HepG2 (cell line): ENCODE measurements at regions not wholly inside any gene's neighbourhood (a gene's known extent, or its start where the extent isn't known, plus 50 kb on each side); places are given as distances from the start of the nearest gene placed in this dataset.

ENCODE experiments used
- DR1 ChIP-seq: sonication (generic); formaldehyde crosslinking; IDR thresholded peaks from 2 replicates; pipeline ENCODE4 v1.8.0; 2021; ENCODE audit warnings: mild to moderate bottlenecking, missing genetic modification reagents, inconsistent platforms
- EZH2 ChIP-seq: conservative IDR thresholded peaks from 2 replicates; pipeline ENCODE4 v1.6.1; 2012; ENCODE audit warnings: mild to moderate bottlenecking, low read depth, low read length, moderate library complexity
- HIVEP1 ChIP-seq: sonication (generic); formaldehyde crosslinking; IDR thresholded peaks from 2 replicates; pipeline ENCODE4 v1.4.0; 2020; ENCODE audit warnings: mild to moderate bottlenecking, missing genetic modification reagents
- KLF13 ChIP-seq: sonication (generic); formaldehyde crosslinking; IDR thresholded peaks from 2 replicates; pipeline ENCODE4 v1.4.0; 2020; ENCODE audit warnings: mild to moderate bottlenecking, missing genetic modification reagents
- MEF2D ChIP-seq: sonication (generic); formaldehyde crosslinking; IDR thresholded peaks from 2 replicates; pipeline ENCODE4 v1.5.1; 2020; ENCODE audit warnings: mild to moderate bottlenecking, missing genetic modification reagents
- MEIS1 ChIP-seq: sonication (generic); formaldehyde crosslinking; IDR thresholded peaks from 2 replicates; pipeline ENCODE4 v1.9.0; 2021; ENCODE audit warnings: mild to moderate bottlenecking, missing genetic modification reagents, moderate library complexity, borderline replicate concordance
- NONO ChIP-seq, 2 experiments: fragments of 450-650 bp in 1 of 2; sonication (generic) in 1 of 2; formaldehyde crosslinking in 1 of 2; IDR thresholded peaks in 1 of 2; conservative IDR thresholded peaks in 1 of 2; 2 replicates each; pipeline versions ENCODE4 v1.6.1 to v1.8.0; 2017 to 2022; ENCODE audit warnings: mild to moderate bottlenecking in 1 of 2, missing genetic modification reagents in 1 of 2, moderate library complexity in 1 of 2
- PCBP2 ChIP-seq: fragments of 200-400 bp; formaldehyde crosslinking; optimal IDR thresholded peaks from 2 replicates; pipeline ENCODE3; 2018; ENCODE audit warnings: low read length, low read depth; ENCODE audit not compliant: poor library complexity, severe bottlenecking
- POGZ ChIP-seq: sonication (generic); formaldehyde crosslinking; IDR thresholded peaks from 2 replicates; pipeline ENCODE4 v1.4.0; 2020; ENCODE audit warnings: mild to moderate bottlenecking, missing genetic modification reagents
- POLR2AphosphoS5 ChIP-seq: IDR thresholded peaks from 2 replicates; pipeline ENCODE4 v1.6.1; 2012; ENCODE audit warnings: low read depth, low read length
- REXO4 ChIP-seq: sonication (generic); formaldehyde crosslinking; IDR thresholded peaks from 2 replicates; pipeline ENCODE4 v1.8.0; 2022; ENCODE audit warnings: missing genetic modification reagents, mild to moderate bottlenecking, borderline replicate concordance
- SALL2 ChIP-seq: sonication (generic); formaldehyde crosslinking; IDR thresholded peaks from 2 replicates; pipeline ENCODE4 v1.8.1; 2023; ENCODE audit warnings: mild to moderate bottlenecking, missing genetic modification reagents, inconsistent platforms
- SETDB1 ChIP-seq: sonication (generic); formaldehyde crosslinking; IDR thresholded peaks from 2 replicates; pipeline ENCODE4 v1.5.1; 2020; ENCODE audit warnings: missing genetic modification reagents, mild to moderate bottlenecking, borderline replicate concordance
- TEAD3 ChIP-seq: optimal IDR thresholded peaks from 2 replicates; pipeline ENCODE3; 2016; ENCODE audit warnings: borderline replicate concordance
- TEF ChIP-seq: sonication (generic); formaldehyde crosslinking; IDR thresholded peaks from 2 replicates; pipeline ENCODE4 v1.5.0; 2020; ENCODE audit warnings: missing genetic modification reagents
- USF2 ChIP-seq, 2 experiments: sonication (generic) in 1 of 2; formaldehyde crosslinking in 1 of 2; IDR thresholded peaks; 2 replicates each; pipeline versions ENCODE4 v1.5.1 to v1.6.1; 2011 to 2020; ENCODE audit warnings: borderline replicate concordance in 1 of 2, low read depth in 1 of 2, low read length in 1 of 2, mild to moderate bottlenecking in 1 of 2, missing genetic modification reagents in 1 of 2, moderate library complexity in 1 of 2
- ZBTB25 ChIP-seq: IDR thresholded peaks from 2 replicates; pipeline ENCODE4 v1.6.1; 2018; ENCODE audit warnings: missing genetic modification reagents
- ZBTB37 ChIP-seq: sonication (generic); formaldehyde crosslinking; IDR thresholded peaks from 2 replicates; pipeline ENCODE4 v1.4.0; 2020; ENCODE audit warnings: mild to moderate bottlenecking, missing genetic modification reagents
- ZNF343 ChIP-seq: sonication (generic); formaldehyde crosslinking; IDR thresholded peaks from 2 replicates; pipeline ENCODE4 v1.4.0; 2020; ENCODE audit warnings: mild to moderate bottlenecking, missing genetic modification reagents
- ZNF441 ChIP-seq: sonication (generic); formaldehyde crosslinking; IDR thresholded peaks from 2 replicates; pipeline ENCODE4 v1.7.0; 2021; ENCODE audit warnings: missing genetic modification reagents, borderline replicate concordance
- ZNF589 ChIP-seq: sonication (generic); formaldehyde crosslinking; conservative IDR thresholded peaks from 2 replicates; pipeline ENCODE4 v1.8.0; 2022; ENCODE audit warnings: mild to moderate bottlenecking, moderate library complexity, missing genetic modification reagents
- ZNF614 ChIP-seq: IDR thresholded peaks from 2 replicates; pipeline ENCODE4 v1.6.1; 2018; ENCODE audit warnings: missing biosample characterization, missing genetic modification reagents, inconsistent platforms, borderline replicate concordance

- TF ChIP-seq ZBTB25 (CRISPR knock-in tag) (no peak; the same call in 1 of the 2 replicates), SETDB1 (CRISPR knock-in tag) (no peak), MEIS1 (CRISPR knock-in tag) (no peak; the same call in 1 of the 2 replicates), ZNF614 (CRISPR knock-in tag) (peak; percentile 30; the same call in 1 of the 2 replicates), MEF2D (CRISPR knock-in tag) (no peak), POLR2AphosphoS5 (no peak), HIVEP1 (peak; percentile 71), PCBP2 (no peak), KLF13 (CRISPR knock-in tag) (no peak), EZH2 (no peak), DR1 (CRISPR knock-in tag) (no peak), ZNF441 (CRISPR knock-in tag) (no peak), NONO (IDR thresholded peaks at IDR 0.05) (no peak), NONO (CRISPR knock-in tag; conservative IDR thresholded peaks at IDR 0.05) (peak; percentile 72), ZNF589 (CRISPR knock-in tag) (no peak), ZBTB37 (CRISPR knock-in tag) (peak; percentile 85), TEAD3 (CRISPR knock-in tag) (peak; percentile 60), USF2 (IDR thresholded peaks at IDR 0.05; ENCODE audit: low read depth, low read length) (no peak), USF2 (CRISPR knock-in tag; IDR thresholded peaks at IDR 0.05; ENCODE audit: borderline replicate concordance) (no peak), POGZ (CRISPR knock-in tag) (no peak), ZNF343 (0 out of 2 replicates have a peak, but pooled peaks have one; percentile 54), TEF (CRISPR knock-in tag) (no peak), REXO4 (CRISPR knock-in tag) (no peak), SALL2 (CRISPR knock-in tag) (no peak)
Observed at GRCh38 chr3:13254028-13254951, 165.8 kb downstream of the NUP210 start (continued).
